Stimulated activated memory B cell treated with anti-CD40 and anti-IgM and Interleukin-4, amounts not matched to agents 10 μg/mL and 1 μg/mL and 100 μg/mL, for 72 hours (primary cell): ENCODE measurements at regions not wholly inside any gene's neighbourhood (a gene's known extent, or its start where the extent isn't known, plus 50 kb on each side); places are given as distances from the start of the nearest gene placed in this dataset.

ENCODE experiments used
- ATAC-seq: fragments of 150-1000 bp; cut with Tn5 transposase; 2 replicates; pipeline ENCODE4 v1.10.0; 2021
- H3K27ac Mint-ChIP-seq: one replicate; pipeline ENCODE4 v1.8.0; 2022; ENCODE audit warnings: mild to moderate bottlenecking, mixed read lengths
- H3K27me3 Mint-ChIP-seq: one replicate; pipeline ENCODE4 v1.8.0; 2022; ENCODE audit warnings: mixed read lengths
- H3K36me3 Mint-ChIP-seq: one replicate; pipeline ENCODE4 v1.8.0; 2022; ENCODE audit warnings: mixed read lengths
- H3K4me1 Mint-ChIP-seq: one replicate; pipeline ENCODE4 v1.8.0; 2022; ENCODE audit warnings: mixed read lengths
- H3K4me3 Mint-ChIP-seq: one replicate; pipeline ENCODE4 v1.8.0; 2022; ENCODE audit warnings: mild to moderate bottlenecking, moderate library complexity, mixed read lengths
- H3K9me3 Mint-ChIP-seq: one replicate; pipeline ENCODE4 v1.8.0; 2022; ENCODE audit warnings: mixed read lengths

DNA sequence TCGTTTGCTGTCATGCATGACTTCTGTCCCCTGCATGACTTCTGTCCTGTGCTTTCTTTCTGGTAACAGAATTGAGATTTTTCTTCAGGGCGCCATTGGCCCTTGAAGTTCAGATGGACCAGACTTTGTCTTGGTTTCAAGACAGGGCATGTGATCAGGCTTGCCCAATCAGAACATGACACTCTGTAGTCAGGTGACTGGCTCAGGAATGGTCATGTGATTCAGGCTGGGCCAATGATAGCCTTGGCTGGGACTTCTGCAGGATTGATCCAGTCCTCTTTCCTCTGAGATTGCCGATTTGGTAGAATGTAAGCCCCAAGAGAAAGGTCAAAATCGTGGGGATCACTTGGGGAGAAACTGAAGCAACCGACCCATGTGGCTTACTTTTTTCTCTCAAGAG is 90.5 kb upstream of the ALX4 start:
- no peak for ATAC-seq
- Mint-ChIP-seq H3K27me3 (peaks cover 44% of the 10 kb centered on the region), H3K4me3 (no peak overlapping the region), H3K9me3 (no peaks in the 10 kb centered on the region), H3K36me3 (no peaks in the 10 kb centered on the region), H3K27ac (no peak overlapping the region), H3K4me1 (peaks cover 8% of the 10 kb centered on the region)

DNA sequence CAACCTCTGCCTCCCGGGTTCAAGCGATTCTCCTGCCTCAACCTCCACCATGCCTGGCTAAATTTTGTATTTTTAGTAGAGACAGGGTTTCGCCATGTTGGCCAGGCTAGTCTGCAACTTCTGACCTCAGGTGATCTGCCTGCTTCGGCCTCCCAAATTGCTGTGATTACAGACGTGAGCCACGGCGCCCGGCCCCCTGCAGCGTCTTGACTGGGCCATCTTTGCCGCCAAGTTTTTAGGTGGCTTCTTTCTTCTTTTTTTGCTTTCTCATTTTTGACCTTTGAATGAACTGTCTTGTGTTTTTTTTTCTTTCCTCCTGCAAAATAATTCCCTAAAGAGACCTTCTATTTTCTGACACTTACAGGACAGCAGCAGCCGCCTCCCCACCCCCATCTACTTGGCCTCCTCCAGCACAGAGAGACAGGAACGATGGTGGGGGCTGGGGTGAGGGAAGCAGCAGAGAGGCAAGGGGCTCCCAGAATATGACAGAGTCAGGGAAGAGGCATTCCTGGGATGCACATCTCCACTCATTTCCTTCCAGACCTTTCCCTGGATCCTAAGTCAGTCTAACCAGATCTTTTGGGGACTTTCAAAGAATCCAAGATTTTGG is 92.6 kb upstream of the ALX4 start:
- no peaks in the 10 kb centered on the region for H3K9me3 Mint-ChIP-seq

DNA sequence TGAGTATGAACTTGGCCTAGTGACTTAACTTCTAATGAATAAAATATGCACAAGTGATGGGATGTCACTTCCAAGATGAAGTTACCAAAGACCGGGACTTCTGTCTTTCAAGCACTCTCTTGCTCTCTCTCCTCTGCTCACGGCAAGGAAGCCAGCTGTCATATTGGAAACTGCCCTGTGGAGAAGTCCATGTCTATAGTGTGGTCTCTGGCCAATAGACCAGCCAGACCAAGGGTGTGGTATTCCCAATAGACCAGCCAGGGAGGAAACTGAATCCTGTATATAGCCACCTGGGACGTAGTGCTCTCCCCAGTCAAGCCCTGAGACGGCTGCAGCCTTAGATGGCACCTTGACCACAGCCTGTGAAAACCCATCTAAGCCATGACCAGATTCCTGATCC is 93.2 kb upstream of the ALX4 start:
- no peak overlapping the region for H3K27ac Mint-ChIP-seq
- H3K4me3 Mint-ChIP-seq, result no peak overlapping the region
- ATAC-seq, result no peak
- peaks cover 8% of the 10 kb centered on the region for H3K4me1 Mint-ChIP-seq
- H3K9me3 Mint-ChIP-seq, result no peaks in the 10 kb centered on the region
- no peaks in the 10 kb centered on the region for H3K36me3 Mint-ChIP-seq
- peaks cover 48% of the 10 kb centered on the region for H3K27me3 Mint-ChIP-seq

More for the DNA sequence above, 92.6 kb upstream of the ALX4 start:
- Mint-ChIP-seq H3K4me1 (peaks cover 8% of the 10 kb centered on the region), H3K4me3 (no peak overlapping the region), H3K36me3 (no peaks in the 10 kb centered on the region), H3K27me3 (peaks cover 47% of the 10 kb centered on the region), H3K27ac (no peak overlapping the region)
- no peak for ATAC-seq

DNA sequence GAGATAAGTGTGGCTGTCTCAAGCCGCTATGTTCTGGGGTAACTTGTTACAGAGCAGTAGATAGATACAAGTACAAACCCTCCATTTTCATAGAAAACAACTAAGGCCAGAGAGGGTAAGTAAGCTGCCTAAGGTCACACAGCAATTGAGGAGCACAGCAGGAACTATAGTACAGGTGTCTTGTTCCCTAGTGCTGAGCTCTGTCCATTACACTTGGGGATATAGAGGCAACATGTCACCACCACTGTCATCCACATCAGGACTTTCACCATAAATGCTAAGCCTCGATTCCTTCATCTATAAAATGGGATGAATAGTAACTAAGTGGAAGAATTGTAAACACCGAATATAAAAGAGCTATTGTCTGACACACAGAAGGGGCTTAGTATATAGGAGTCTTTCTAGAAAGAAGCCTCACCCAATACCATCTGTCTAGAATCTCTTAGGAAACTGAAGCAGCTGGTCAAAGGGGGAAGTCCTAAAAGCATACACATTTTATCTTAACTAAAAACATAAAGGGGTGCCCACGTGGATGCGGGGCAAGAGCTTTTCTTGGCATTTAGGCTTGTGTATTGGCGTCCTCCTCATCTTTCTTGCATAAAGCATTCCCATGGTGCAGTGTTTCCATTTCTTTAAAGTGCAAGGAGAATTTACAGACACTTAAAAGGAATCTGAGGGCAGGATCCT is 93.8 kb upstream of the ALX4 start:
- no peak for ATAC-seq
- no peak overlapping the region for H3K4me3 Mint-ChIP-seq
- peaks cover 52% of the 10 kb centered on the region for H3K27me3 Mint-ChIP-seq
- peaks cover 8% of the 10 kb centered on the region for H3K4me1 Mint-ChIP-seq
- H3K36me3 Mint-ChIP-seq, result no peaks in the 10 kb centered on the region
- no peak overlapping the region for H3K27ac Mint-ChIP-seq
- no peaks in the 10 kb centered on the region for H3K9me3 Mint-ChIP-seq

DNA sequence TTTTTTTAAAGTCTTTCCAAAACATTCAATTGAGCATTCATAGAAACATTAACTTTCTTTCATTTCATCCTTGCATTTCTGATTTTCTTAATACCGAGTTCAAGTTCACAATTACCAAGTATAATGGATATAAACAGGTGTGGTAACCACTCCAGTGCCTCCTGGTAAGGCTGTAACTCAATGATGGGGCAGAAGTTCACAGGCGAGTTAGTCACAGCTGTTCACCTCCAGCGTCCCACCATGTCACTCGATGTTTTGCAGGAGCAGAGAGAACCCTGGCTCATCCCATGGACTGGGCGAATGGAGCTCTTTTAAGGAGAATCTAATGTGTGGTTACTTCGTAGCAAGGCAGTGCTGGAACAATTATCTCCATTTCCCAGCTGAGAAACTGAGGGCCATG is 94.4 kb upstream of the ALX4 start:
- no peaks in the 10 kb centered on the region for H3K9me3 Mint-ChIP-seq
- no peak for ATAC-seq
- H3K36me3 Mint-ChIP-seq, result no peaks in the 10 kb centered on the region
- no peak overlapping the region for H3K4me3 Mint-ChIP-seq
- H3K4me1 Mint-ChIP-seq, result peaks cover 8% of the 10 kb centered on the region
- peaks cover 52% of the 10 kb centered on the region for H3K27me3 Mint-ChIP-seq
- no peak overlapping the region for H3K27ac Mint-ChIP-seq

DNA sequence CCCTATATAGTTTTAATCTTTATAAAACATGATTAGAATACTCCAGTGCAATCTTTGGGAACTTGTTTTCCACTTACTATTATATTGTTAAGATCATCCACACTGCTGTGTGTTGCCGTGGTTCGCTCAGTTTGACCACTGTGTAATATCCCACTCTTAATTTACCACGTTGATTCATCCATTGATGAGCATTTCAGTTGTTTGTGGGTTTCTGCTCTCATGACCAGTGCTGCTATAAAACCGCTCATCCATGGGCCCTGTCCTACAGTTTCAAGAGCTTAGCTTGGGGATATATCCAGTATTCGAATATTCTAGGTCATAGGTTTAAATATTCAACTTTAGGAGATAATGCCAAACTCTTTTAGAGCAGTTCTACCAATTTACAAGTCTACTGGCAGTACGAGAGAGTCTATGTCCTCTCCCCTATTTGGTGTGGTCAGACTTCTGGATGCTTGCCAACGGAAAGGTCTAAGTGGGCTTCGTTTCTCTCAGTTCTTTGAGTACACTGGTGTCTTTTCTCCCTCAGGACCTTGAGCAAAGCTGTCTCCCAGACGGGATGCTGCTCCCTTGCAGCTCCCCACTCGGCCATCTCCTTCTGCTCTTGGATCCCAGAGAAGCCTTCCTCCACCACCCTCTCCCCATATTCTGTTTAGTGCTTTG is 94.9 kb upstream of the ALX4 start:
- Mint-ChIP-seq H3K27ac (no peak overlapping the region), H3K9me3 (no peaks in the 10 kb centered on the region), H3K4me3 (no peak overlapping the region), H3K4me1 (peaks cover 7% of the 10 kb centered on the region), H3K27me3 (peaks cover 55% of the 10 kb centered on the region), H3K36me3 (no peaks in the 10 kb centered on the region)
- ATAC-seq, result no peak

DNA sequence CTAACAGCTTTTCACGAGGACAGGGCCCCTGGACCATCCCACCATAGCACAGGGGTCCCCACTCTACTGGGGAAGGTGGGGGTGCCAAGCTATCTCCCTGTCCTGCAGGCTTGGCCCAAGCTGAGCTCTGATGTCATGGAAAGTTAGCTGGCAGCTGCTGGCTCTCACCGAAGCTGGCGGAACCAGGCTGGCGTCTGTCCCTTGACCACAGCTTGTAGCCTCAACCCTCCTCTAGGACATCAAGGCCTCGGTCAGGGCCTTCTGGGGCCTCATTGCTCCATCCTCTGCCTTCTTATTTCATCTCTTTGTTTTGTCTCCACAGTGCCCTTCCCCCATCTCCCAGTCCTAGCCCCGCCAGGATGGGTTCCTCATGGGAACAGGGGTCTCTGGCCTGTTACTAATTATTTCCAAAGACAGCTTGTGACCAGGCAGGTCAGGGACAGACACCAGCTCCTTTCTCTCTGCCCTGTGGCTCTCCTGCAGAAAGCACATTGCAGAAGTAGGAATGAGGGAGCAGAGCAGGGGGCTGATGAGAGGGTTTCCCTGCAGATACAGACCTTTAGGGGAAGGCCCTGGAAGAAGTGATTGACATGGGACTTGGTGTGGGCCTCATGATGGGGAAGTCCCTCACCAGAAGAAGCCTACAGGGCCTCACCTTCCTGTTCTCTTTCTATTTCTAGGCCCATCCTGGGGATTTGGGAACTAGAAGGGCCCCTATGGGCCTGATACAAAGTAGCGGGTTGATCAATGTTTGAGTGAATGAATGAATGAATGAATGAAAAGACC is 97.5 kb upstream of the ALX4 start:
- ATAC-seq, result peak; percentile 22
- H3K27ac Mint-ChIP-seq, result no peak overlapping the region
- H3K4me3 Mint-ChIP-seq, result no peak overlapping the region
- peaks cover 8% of the 10 kb centered on the region for H3K4me1 Mint-ChIP-seq
- H3K36me3 Mint-ChIP-seq, result peaks cover 5% of the 10 kb centered on the region
- peaks cover 75% of the 10 kb centered on the region for H3K27me3 Mint-ChIP-seq
- peaks cover 12% of the 10 kb centered on the region for H3K9me3 Mint-ChIP-seq

DNA sequence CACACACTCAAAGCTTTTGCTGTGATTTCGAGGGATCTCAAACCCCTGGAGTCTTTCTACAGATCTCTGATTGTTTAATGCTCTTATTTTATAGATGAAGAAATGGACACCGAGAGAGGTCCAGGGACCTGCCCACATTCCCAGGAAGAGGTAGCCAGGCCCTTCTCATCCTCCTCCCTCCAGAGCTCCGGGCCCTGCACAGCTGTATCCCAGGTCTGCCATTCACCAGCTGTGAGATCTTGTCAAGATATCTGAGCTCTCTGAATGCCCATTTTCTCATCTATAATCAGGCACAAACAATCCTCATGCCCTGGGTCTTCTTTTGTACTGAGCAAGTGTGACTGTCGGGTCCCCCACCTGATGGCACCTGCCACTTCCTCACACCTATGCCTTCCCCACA is 98.2 kb upstream of the ALX4 start:
- Mint-ChIP-seq H3K36me3 (peaks cover 5% of the 10 kb centered on the region), H3K27me3 (peaks cover 69% of the 10 kb centered on the region), H3K4me3 (no peak overlapping the region), H3K4me1 (peaks cover 8% of the 10 kb centered on the region), H3K9me3 (peaks cover 12% of the 10 kb centered on the region), H3K27ac (no peak overlapping the region)
- ATAC-seq, result no peak

DNA sequence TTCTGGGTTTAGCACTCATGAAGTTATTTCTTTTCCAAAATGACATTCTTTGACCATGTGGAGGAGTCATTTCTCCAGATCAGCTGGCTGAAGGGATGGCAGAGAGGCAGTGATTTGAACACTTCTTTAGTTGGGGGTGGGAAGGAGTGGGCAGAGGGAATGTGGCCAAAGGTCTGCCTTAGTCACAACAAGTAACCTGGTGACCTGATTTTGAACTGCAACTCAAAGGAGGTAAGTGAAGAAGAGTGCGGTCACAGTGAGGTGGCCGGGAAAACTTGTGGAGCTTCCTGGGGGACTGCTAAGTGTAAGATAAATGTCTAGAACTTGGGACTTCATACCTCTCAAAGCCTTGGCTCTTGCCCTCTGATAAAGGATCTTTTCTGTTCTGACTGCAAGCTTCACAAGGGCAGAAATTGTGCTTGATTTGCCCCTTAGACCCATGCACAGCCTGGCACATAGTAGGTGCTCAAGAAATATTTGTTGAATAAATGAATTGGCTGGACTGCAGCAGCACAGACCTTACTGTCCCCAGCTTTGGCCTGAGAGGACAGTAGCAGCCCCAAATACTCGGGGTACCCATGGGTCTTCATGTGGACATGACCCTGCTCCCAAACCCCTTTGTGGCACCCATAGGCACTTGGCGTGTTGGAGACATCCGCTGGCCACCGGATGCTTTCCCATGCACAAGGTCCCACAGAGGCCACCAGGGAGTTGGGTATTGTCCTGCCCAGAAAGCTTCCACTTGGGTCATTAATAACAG is 99.0 kb upstream of the ALX4 start:
- Mint-ChIP-seq H3K36me3 (peaks cover 5% of the 10 kb centered on the region), H3K27me3 (peaks cover 65% of the 10 kb centered on the region), H3K4me3 (no peak overlapping the region), H3K27ac (no peak overlapping the region), H3K9me3 (peaks cover 12% of the 10 kb centered on the region), H3K4me1 (peaks cover 8% of the 10 kb centered on the region)
- ATAC-seq, result no peak

DNA sequence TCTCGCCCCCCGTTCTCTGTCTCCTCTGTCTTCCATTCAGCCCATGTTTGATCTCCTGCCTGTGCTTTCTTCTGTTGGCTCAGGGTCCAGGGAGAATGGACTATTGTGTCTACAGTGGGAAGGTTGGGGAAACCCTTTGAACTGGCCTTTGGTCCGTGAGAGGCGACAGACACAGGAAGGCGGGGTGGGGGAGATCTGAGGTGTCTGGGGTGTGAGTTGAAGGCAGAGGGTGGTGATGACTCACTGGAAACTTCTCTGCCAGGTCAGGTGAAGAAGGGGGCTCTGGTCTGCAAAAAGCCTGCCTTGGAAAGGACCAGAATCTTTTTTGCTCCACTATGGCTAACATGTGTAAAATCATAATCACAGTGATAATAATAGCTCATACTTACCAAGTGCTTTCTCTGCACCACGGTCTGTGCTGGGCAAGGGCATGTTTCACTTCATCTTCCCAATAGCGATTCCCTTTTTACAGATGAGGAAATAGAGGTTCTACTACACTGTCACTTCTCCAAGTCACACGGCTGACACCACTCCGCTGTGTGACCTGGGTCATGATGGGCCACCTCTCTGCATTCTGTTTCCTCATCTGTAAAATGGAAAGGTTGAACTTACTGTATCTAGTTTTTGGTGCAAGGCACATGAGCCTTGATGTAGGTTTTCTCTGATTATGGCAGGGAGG is 99.8 kb upstream of the ALX4 start:
- no peak overlapping the region for H3K4me3 Mint-ChIP-seq
- H3K27me3 Mint-ChIP-seq, result peaks cover 65% of the 10 kb centered on the region
- ATAC-seq, result peak; percentile 84
- H3K36me3 Mint-ChIP-seq, result peaks cover 5% of the 10 kb centered on the region
- H3K9me3 Mint-ChIP-seq, result peaks cover 12% of the 10 kb centered on the region
- H3K27ac Mint-ChIP-seq, result no peak overlapping the region
- H3K4me1 Mint-ChIP-seq, result peaks cover 8% of the 10 kb centered on the region

DNA sequence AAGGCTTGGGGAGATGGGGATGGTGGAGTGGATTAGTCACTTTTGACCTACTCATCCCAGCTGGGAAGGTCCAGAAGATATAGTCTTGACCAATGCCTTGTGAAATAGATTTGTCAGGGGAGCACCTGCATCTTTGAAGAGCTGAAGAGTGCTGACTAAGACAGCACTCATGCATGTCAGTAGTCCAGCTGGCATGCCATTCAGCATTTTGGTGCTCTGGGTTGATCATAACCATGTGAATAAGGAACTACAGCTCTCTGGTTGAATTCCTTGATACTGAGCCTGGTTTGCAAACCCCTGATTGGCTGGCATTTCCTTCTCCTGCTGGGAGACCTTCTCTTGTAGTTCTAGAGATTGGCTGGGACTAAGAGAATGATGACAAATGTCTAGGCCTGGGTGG is 106.8 kb upstream of the ALX4 start:
- H3K4me3 Mint-ChIP-seq, result no peak overlapping the region
- peaks cover 3% of the 10 kb centered on the region for H3K9me3 Mint-ChIP-seq
- no peaks in the 10 kb centered on the region for H3K4me1 Mint-ChIP-seq
- H3K36me3 Mint-ChIP-seq, result peaks cover 4% of the 10 kb centered on the region
- H3K27me3 Mint-ChIP-seq, result peaks cover 32% of the 10 kb centered on the region
- ATAC-seq, result no peak
- H3K27ac Mint-ChIP-seq, result no peak overlapping the region

DNA sequence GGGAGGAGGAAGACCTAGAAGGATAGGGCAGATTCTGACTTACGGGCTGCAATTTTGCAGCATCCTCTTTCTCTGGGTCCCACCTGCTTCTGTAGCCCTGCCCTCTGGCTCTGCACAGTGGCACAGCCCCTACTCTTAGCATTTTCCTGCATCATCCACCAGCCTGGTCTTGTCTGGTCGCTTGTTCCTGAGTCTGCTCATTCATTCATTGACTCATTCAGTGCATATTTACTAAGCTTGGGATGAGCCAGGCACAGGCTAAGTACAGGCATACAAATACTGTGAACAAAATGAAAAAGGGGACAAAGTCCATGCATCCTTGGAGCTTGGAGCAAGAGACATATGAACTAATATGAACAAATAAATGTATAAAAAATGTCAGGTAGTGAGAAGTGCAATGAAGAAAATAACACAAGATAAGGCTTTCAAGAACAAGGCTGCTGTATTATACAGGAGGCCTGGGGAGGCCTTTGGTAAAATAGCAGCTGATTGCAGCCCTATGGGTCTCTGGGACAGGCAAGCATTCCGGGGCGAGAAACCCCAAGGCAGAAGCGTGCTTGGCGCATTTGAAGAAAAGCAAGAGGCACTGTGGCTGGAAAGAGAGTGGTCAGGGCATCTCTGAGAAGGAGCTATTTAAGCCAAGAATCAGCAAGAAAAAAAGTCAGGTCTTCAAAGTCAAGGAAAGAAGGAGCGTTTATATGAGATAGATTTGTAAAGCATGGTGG is 108.0 kb upstream of the ALX4 start:
- no peaks in the 10 kb centered on the region for H3K9me3 Mint-ChIP-seq

DNA sequence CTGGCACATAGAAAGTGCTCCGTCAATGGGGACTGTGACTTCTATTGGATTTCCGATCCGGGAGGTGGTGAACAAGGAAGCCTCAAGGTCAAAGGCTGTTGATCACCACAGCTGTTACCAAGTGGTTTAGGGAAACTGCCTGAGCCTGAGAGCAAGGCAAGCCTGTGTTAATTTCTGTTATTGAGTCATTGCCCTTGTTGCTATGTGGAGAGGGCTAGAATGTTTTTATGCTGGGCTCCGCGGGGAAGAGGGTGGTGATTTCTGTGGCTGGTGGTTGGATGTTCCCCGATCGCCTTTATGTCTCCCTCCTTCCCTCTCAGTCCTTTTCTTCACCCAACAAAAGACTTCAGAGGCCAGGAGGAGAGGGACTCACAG is 108.5 kb upstream of the ALX4 start:
- peaks cover 39% of the 10 kb centered on the region for H3K27me3 Mint-ChIP-seq
- no peaks in the 10 kb centered on the region for H3K36me3 Mint-ChIP-seq
- H3K4me1 Mint-ChIP-seq, result no peaks in the 10 kb centered on the region
- H3K4me3 Mint-ChIP-seq, result no peak overlapping the region
- no peaks in the 10 kb centered on the region for H3K9me3 Mint-ChIP-seq
- ATAC-seq, result no peak
- no peak overlapping the region for H3K27ac Mint-ChIP-seq

More for the DNA sequence above, 108.0 kb upstream of the ALX4 start:
- Mint-ChIP-seq H3K27me3 (peaks cover 34% of the 10 kb centered on the region), H3K4me1 (no peaks in the 10 kb centered on the region), H3K36me3 (no peaks in the 10 kb centered on the region), H3K27ac (no peak overlapping the region), H3K4me3 (no peak overlapping the region)
- no peak for ATAC-seq

DNA sequence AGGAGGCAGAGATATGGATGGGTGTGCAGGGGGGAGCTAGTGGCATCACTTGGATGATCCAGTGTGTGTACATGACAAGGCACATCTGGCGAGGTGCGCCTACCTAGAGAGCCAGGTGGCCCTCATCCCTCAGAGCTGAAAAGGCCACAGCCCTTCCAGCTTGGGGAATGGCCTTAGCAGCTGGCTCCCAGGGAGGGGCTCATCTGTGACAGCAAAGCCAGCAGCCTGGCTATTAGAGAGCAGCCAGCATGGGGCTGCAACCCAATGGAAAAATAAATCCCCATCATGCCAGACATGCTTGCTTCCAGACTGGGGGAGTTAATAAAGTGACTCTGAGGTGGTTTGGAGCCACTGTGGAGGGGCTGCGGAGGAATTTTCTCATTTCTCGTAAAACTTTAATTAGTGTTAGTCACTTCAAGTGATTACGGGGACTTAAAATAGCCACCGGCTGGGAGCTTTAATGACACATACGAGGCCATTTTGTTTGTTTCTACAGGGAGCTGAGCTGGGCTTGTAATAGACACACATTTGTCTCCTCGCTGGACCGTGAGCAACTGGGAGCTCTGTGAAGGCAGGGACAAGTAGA is 111.2 kb upstream of the ALX4 start:
- Mint-ChIP-seq H3K9me3 (no peaks in the 10 kb centered on the region), H3K27me3 (peaks cover 57% of the 10 kb centered on the region), H3K4me3 (no peak overlapping the region), H3K27ac (no peak overlapping the region), H3K36me3 (no peaks in the 10 kb centered on the region), H3K4me1 (no peaks in the 10 kb centered on the region)
- no peak for ATAC-seq
